GM18867 (cell line): ENCODE measurements at regions not wholly inside any gene's neighbourhood (a gene's known extent, or its start where the extent isn't known, plus 50 kb on each side); places are given as distances from the start of the nearest gene placed in this dataset.

Source experiments
- ATAC-seq: cut with Tn5 transposase; IDR thresholded peaks from one replicate; pipeline ENCODE4 v1.9.1; 2021; ENCODE audit warnings: mild to moderate bottlenecking, moderate library complexity; ENCODE audit not compliant: unreplicated experiment

- ATAC-seq: no peak
Observed at GRCh38 chr10:84994722-84995121, 666.3 kb downstream of the CCSER2 start.

- ATAC-seq: no peak
Observed at GRCh38 chr10:84996580-84996979, 668.2 kb downstream of the CCSER2 start.

- no peak for ATAC-seq
Observed at GRCh38 chr10:84997870-84998269, 669.5 kb downstream of the CCSER2 start.

GRCh38 chr10:84999929-85000328, 671.5 kb downstream of the CCSER2 start:
- ATAC-seq: no peak

- no peak for ATAC-seq
Observed at GRCh38 chr10:85003083-85003482, 674.7 kb downstream of the CCSER2 start.

- ATAC-seq: no peak
Observed at GRCh38 chr10:85008488-85009184, 680.2 kb downstream of the CCSER2 start.

GRCh38 chr10:85012305-85012704, 683.9 kb downstream of the CCSER2 start:
- no peak for ATAC-seq

- no peak for ATAC-seq
Observed at GRCh38 chr10:85026878-85027467, 698.6 kb downstream of the CCSER2 start.

- ATAC-seq: no peak
Observed at GRCh38 chr10:85032981-85033380, 704.6 kb downstream of the CCSER2 start.

- ATAC-seq: no peak
Observed at GRCh38 chr10:85036661-85037060, 708.3 kb downstream of the CCSER2 start.

GRCh38 chr10:85039311-85039710, 710.9 kb downstream of the CCSER2 start:
- no peak for ATAC-seq

GRCh38 chr10:85043207-85043606, 714.8 kb downstream of the CCSER2 start:
- ATAC-seq: no peak

- ATAC-seq: no peak
Observed at GRCh38 chr10:85045046-85045445, 716.7 kb downstream of the CCSER2 start.

- no peak for ATAC-seq
Observed at GRCh38 chr10:85047170-85047834, 718.9 kb downstream of the CCSER2 start.

GRCh38 chr10:85047979-85048378, 719.6 kb downstream of the CCSER2 start:
- ATAC-seq: no peak

- no peak for ATAC-seq
Observed at GRCh38 chr10:85048644-85049043, 720.3 kb downstream of the CCSER2 start.

GRCh38 chr10:85060944-85061343, 732.6 kb downstream of the CCSER2 start:
- no peak for ATAC-seq

GRCh38 chr10:85061401-85061800, 733.0 kb downstream of the CCSER2 start:
- no peak for ATAC-seq

GRCh38 chr10:85067955-85068354, 739.6 kb downstream of the CCSER2 start:
- ATAC-seq: no peak

GRCh38 chr10:85080934-85081333, 752.5 kb downstream of the CCSER2 start:
- no peak for ATAC-seq

GRCh38 chr10:85098835-85099521, 770.6 kb downstream of the CCSER2 start:
- no peak for ATAC-seq

GRCh38 chr10:85100495-85100894, 772.1 kb downstream of the CCSER2 start:
- no peak for ATAC-seq
